ENCODE measurements at regions not wholly inside any gene's neighbourhood (a gene's known extent, or its start where the extent isn't known, plus 50 kb on each side); places are given as distances from the start of the nearest gene placed in this dataset.

DNA sequence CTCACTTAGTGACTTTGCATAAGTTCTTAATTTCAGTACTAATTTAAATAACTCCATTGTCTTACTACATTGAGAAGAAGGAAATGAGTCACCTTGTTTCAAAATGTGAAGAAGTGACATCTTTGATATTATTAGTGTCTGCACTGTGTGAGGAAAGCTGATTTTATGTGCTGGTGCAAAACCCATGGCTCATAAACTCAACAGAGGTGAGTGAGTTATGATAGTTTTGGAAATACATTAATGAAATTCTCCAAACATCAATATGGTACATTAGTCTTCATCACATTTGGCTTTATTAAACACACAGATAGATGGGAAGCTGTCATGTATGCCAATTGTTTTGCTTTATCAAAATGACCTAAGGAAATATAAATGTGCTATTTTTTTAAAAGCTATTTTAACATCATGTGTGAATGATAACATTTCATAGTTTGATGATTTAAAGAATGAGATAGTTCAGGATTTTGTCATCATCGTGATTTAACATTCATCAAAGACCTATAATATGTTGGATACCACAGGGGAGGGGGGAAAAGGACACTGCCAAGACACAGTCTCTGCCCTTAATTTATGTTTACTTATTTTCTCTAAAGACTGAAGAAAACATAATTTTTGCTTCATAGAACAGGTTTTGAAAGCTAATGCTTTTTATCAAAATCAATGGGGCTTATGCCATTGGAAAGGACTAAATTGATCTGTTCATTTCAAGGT, 902.3 kb upstream of the SLITRK1 start (continued):
- TF ChIP-seq, protein P1, sequence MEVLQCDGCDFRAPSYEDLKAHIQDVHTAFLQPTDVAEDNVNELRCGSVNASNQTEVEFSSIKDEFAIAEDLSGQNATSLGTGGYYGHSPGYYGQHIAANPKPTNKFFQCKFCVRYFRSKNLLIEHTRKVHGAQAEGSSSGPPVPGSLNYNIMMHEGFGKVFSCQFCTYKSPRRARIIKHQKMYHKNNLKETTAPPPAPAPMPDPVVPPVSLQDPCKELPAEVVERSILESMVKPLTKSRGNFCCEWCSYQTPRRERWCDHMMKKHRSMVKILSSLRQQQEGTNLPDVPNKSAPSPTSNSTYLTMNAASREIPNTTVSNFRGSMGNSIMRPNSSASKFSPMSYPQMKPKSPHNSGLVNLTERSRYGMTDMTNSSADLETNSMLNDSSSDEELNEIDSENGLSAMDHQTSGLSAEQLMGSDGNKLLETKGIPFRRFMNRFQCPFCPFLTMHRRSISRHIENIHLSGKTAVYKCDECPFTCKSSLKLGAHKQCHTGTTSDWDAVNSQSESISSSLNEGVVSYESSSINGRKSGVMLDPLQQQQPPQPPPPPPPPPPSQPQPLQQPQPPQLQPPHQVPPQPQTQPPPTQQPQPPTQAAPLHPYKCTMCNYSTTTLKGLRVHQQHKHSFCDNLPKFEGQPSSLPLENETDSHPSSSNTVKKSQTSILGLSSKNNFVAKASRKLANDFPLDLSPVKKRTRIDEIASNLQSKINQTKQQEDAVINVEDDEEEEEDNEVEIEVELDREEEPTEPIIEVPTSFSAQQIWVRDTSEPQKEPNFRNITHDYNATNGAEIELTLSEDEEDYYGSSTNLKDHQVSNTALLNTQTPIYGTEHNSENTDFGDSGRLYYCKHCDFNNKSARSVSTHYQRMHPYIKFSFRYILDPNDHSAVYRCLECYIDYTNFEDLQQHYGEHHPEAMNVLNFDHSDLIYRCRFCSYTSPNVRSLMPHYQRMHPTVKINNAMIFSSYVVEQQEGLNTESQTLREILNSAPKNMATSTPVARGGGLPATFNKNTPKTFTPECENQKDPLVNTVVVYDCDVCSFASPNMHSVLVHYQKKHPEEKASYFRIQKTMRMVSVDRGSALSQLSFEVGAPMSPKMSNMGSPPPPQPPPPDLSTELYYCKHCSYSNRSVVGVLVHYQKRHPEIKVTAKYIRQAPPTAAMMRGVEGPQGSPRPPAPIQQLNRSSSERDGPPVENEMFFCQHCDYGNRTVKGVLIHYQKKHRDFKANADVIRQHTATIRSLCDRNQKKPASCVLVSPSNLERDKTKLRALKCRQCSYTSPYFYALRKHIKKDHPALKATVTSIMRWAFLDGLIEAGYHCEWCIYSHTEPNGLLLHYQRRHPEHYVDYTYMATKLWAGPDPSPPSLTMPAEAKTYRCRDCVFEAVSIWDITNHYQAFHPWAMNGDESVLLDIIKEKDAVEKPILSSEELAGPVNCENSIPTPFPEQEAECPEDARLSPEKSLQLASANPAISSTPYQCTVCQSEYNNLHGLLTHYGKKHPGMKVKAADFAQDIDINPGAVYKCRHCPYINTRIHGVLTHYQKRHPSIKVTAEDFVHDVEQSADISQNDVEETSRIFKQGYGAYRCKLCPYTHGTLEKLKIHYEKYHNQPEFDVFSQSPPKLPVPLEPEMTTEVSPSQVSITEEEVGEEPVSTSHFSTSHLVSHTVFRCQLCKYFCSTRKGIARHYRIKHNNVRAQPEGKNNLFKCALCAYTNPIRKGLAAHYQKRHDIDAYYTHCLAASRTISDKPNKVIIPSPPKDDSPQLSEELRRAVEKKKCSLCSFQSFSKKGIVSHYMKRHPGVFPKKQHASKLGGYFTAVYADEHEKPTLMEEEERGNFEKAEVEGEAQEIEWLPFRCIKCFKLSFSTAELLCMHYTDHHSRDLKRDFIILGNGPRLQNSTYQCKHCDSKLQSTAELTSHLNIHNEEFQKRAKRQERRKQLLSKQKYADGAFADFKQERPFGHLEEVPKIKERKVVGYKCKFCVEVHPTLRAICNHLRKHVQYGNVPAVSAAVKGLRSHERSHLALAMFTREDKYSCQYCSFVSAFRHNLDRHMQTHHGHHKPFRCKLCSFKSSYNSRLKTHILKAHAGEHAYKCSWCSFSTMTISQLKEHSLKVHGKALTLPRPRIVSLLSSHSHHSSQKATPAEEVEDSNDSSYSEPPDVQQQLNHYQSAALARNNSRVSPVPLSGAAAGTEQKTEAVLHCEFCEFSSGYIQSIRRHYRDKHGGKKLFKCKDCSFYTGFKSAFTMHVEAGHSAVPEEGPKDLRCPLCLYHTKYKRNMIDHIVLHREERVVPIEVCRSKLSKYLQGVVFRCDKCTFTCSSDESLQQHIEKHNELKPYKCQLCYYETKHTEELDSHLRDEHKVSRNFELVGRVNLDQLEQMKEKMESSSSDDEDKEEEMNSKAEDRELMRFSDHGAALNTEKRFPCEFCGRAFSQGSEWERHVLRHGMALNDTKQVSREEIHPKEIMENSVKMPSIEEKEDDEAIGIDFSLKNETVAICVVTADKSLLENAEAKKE (CRISPR knock-in tag; IDR thresholded peaks at IDR 0.05), result no peak
- TF ChIP-seq EZH2phosphoT487 (IDR thresholded peaks at IDR 0.05; ENCODE audit: unreplicated experiment), result no peak
- no peak for TF ChIP-seq CREB1 (CRISPR knock-in tag; IDR thresholded peaks at IDR 0.05; ENCODE audit: low read depth)

DNA sequence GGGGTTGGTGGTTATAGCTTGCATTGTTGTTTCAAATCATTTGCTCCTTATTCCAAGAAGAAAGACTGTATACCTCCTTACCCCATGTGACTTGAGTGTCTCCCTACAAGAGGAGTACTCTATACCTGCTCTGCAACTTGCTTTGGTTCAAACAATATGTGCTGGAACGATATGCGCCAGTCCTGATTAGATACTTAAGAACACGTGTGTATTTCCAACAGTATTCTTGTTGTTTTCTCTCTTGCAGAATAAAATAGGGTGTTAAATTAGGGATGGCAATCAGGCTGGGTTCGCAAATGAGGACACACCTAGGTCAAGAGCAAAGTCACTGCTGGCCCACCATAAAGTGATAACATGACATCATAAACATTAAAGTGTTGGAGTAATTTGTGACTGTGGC, 895.0 kb upstream of the SLITRK1 start:
- no peaks in the 10 kb centered on the region for H3K4me1 ChIP-seq (ENCODE audit: insufficient read depth)
- no peaks in the 10 kb centered on the region for H3K9me3 Mint-ChIP-seq
- no peaks in the 10 kb centered on the region for H3K79me2 ChIP-seq (replicated peaks; ENCODE audit: insufficient read depth)
- H3K27ac ChIP-seq (ENCODE audit: low read depth), result no peak overlapping the region
- no peaks in the 10 kb centered on the region for H3K27me3 ChIP-seq (ENCODE audit: insufficient read depth)
- H3K4me3 Mint-ChIP-seq, result no peak overlapping the region
- no peaks in the 10 kb centered on the region for H4K20me1 ChIP-seq (replicated peaks; ENCODE audit: insufficient read depth)
- no peaks in the 10 kb centered on the region for H3K36me3 Mint-ChIP-seq (ENCODE audit: low read depth)
- TF ChIP-seq STAT1 (IDR thresholded peaks at IDR 0.05; ENCODE audit: unreplicated experiment), result no peak
- TF ChIP-seq ZNF331 (CRISPR knock-in tag; IDR thresholded peaks at IDR 0.05; ENCODE audit: low read depth), result no peak
- no peaks in the 10 kb centered on the region for H3K36me3 ChIP-seq (ENCODE audit: insufficient read depth)
- H3F3A ChIP-seq (replicated peaks; ENCODE audit: low read depth), result no peaks in the 10 kb centered on the region
- peaks cover 3% of the 10 kb centered on the region for H3K27me3 Mint-ChIP-seq (ENCODE audit: insufficient read depth, low read depth, poor library complexity)
- no peaks in the 10 kb centered on the region for H3K4me1 Mint-ChIP-seq
- H3K4me3 ChIP-seq, result no peak overlapping the region
- DNase-seq (ENCODE audit: low spot score) (no peak), ATAC-seq (no peak)
- no peaks in the 10 kb centered on the region for H3K9me2 ChIP-seq (ENCODE audit: insufficient read depth)
- H2AFZ ChIP-seq, result no peak overlapping the region
- H3K27ac Mint-ChIP-seq, result no peak overlapping the region
- H3K4me2 ChIP-seq, result no peak overlapping the region
